A172 (cell line): ENCODE measurements at regions not wholly inside any gene's neighbourhood (a gene's known extent, or its start where the extent isn't known, plus 50 kb on each side); places are given as distances from the start of the nearest gene placed in this dataset.
"Not testable (repeated sequence)": the region's sequence is repeated elsewhere in the genome, so short reads cannot be mapped to it uniquely, and the experiment has no call there.

ENCODE experiments used
- DNase-seq: peaks from one replicate; pipeline ENCODE4 v3.0.0-alpha.2; 2015; ENCODE audit warnings: low spot score

DNA sequence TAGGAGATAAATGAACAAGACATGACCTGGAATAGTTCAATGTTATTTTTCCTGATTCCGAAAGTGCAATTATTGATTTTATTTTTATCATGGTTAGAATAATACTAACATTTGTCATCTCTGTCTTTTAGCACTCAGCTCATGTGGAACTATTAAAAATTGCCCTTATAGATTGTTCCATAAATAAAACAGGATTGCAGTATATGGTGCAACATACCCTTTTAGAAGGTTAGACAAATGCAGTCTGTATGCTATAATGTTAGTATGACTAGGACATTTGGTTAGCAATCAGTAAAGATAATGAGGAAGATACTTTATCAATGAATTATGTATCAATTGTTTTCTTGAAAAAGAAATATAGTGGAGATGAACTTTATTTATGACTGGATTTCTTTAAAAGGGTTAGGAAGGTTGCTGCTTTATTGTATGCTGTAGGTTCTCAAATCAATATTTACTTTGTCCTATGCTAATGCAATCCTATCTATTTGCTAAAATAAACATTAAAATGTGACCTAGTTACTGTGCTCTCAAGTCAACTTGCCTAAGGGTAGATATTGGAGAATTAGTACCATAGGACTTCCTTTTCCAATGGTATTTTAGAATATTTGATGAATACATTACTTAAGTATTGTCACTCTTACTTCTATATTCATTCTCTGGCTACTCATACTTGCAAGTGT is 348.9 kb upstream of the ISL1 start:
- no peak for DNase-seq

DNA sequence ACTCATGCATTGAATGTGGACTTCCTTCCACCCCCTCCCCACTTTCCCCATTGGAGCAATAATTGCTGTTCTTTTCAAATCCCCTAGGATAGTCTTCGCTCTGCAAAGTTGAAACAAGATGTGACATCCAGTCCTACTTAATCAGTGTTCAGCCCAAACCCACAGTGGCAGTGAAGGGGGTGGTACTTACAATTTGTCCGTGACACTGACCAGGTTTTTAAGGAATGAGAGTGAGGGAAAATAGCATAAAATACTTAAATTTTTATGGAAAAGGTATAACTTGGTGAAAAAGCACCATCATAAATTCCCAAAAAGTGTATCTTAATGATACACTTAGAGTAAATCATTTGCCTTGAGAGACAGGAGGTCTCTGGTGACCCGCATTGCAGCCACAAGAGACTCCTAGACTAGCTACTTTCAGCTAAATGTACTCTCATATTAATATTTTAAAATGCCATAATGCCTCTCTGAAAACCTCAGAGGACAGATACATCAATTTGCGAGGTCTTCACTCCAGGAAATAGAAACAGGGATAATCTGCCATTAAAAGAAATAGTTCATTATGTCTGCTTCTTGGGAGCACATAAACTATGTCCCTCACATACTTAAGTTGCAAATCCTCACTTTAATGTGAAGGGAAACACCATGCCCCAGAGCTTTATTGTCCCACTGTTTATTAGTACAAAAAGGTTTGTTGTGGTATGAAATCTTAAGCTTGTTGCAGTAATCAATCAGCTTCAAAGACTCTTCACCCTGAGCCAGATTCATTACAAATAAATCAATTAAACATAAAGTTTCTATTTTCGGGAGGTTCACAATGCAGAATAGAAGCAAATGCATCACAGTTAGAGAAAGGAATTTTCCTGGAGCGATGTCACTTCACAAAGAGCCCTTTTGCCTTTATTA is 343.6 kb upstream of the ISL1 start:
- no peak for DNase-seq

DNA sequence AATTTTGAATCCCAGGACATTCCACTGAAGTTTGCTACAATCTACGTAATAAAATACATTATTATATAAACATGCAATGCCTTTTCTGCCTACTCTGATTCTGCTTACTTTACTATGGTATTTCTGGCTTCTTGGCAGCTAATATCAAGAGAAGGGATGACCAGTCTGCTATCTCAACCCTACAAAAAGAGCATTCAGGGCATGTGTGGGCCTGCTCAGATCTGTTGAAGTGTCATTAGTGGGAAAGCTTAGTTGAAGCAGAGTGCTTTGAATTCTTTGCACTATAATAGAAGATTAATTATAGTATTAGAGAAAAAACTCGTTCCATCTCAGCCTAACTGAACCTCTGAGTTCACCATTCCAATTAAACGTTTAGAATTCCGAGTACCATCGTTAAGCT is 339.5 kb upstream of the ISL1 start:
- no peak for DNase-seq

DNA sequence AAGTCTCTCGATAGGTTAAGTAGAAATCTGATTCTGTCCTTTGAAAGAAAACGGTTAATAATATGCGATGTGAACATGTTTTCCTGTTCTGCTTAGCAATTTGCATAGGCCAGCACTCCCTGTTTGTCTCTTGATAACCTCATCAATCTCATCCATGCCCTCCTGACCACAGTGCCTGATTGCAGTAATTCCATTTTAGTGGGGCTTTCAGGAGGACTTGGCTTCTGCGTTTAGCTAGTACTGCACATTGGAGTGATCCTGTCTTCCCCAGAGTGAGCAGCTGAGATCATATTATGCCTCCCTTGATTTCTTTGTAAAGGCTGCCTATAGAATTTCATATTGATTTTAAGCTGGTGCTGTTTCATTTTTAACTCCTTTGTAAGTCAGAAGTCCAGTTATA is 335.9 kb upstream of the ISL1 start:
- DNase-seq = no peak

DNA sequence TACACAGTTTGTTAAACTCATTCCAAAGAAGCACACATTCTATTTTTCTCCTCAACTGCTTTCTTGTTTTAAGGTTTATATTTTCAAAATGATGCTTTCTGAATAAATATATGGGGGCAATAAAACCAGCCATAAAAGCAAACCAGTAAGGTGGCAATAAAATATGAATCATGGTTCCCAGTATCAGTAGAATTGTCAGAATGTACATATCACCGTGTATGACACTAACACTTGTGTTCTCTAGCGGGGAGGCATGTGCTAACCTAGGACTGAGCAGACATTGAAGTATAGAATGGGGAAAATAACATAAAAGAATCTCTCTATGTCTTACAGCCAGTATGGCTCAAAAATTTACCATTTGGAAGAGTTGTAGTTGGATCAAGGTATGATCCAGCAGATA is 329.9 kb upstream of the ISL1 start:
- no peak for DNase-seq

DNA sequence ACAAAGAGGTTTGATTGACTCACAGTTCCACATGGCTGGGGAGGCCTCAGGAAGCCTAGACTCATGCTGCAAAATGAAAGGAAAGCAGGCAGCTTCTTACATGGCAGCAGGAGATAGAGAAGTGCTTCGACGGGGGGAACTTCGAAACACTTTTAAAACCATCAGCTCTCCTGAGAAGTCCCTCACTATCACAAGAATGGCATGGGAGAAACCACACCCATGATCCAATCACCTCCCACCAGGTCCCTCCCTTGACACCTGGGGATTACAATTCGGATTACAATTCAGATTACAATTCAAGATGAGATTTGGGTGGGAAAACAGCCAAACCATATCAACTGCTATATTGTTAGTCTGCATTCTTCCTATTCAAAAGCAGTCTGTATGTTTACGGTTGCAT is 322.3 kb upstream of the ISL1 start:
- no peak for DNase-seq

DNA sequence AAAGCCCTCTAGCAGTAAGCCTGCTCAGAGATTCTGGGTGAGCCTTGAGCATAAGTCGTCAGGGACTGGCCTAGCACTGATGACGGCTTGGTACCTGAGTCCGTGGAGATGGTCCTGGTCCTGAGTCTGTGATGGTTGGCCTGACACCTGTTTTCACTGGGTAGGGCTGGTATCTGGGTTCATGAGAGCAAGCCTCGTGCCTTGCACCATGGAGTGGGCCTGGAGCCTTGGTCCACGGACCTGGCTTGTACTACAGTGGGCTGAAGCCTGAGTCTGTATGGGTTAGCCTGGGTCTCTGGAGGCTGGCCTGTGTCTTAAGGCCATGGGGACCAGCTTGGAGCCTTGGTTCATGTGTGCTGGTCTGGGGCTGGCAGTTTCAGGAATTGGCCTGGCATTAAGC is 310.3 kb upstream of the ISL1 start:
- no peak for DNase-seq

DNA sequence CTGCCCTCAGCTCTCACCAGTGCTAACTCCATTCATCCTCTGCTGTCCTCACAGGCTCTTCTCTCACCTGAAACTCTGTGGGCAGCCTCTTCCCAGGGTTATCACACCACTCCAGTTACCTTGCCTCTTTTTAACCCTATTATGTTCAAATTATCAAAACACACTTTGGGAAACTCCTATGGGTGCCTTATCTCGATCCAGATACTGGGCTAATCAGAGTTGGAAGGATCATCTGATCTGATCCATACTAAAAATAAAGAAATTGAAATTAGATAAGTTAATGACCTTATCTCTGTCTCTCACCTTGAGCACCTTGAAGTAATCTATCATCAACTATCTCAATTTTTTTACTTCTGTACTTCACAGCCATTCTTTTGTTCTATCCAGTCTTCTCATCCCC is 300.5 kb upstream of the ISL1 start:
- DNase-seq = no peak

DNA sequence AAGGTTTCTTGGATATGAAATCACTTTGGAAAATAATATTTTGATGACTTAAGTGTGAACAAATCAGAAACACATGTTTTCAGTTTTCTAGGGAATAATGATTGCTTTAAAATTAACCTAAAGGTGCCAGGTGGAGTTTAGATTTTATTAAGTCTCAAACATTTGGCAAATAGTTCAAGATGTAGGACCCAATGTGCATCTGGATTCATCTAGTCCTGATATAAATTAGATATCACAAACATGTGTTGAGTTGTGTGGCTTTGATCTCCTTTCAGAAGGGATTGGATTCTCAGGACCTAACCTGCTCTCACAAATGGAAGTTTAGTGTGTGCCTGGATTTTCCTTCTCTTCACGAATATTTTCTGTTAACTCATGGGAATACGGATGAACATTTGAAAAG is 291.4 kb upstream of the ISL1 start:
- no peak for DNase-seq

DNA sequence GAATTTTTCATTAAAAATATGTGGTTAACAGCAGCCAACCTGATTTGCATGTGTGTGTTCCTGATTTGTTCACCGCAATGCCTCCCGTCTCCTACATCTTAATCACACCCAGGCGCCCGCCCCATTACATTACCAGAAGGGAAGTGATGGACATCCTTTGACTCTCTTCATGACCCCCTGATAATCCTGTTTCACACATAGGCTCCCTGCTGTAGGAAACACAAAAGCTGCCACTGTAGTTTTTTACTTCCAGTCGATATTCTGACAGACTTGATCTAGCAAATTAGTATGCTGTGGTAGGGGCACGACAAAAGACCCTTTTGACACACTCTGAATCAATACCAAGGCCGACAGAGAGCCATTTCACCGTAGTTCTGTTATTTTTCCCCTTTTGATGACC is 287.8 kb upstream of the ISL1 start:
- DNase-seq = no peak

DNA sequence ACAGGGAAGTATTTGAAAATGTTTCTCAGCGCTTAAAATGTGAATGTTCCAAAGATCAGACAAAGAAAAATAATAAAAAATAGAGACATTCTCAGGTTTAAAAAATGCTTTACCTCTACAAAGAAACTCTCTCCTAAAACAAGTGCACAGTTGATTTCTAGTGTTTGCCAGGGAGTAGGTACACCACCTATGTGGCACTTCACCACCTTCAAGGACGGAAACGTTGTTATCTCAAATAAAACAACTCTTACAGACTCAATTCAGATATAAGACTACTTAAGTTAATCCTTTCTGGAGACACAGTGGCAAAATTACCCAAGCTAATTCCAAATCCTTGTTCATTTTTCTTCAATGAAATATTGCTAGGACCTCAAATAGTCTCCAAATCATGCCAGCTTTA is 286.4 kb upstream of the ISL1 start:
- DNase-seq = no peak

DNA sequence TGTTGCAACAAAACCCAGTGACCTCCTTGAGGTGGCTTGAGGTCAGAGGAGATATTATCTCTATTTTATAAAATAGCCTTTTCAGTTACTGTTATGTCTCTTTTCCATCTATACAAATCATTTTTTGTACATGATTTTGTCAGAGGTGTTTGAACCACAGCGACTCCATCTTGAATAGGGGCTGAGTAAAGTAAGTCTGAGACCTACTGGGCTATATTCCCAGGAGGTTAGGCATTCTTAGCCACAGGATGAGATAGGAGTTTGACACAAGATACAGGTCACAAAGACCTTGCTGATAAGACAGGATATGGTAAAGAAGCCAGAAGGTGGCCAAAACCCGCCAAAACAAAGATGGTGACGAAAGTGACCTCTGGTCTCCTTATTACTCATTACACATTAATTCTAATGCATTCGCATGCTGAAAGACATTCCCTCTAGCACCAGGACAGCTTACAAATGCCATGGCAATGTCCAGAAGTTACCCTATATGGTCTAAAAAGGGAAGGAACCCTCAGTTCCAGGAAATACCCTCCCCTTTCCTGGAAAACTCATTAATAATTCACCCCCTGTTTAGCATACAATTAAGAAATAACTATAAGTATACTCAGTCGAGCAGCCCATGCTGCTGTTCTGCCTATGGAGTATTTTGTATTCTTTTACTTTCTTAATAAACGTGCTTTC is 283.9 kb upstream of the ISL1 start:
- DNase-seq = no peak

DNA sequence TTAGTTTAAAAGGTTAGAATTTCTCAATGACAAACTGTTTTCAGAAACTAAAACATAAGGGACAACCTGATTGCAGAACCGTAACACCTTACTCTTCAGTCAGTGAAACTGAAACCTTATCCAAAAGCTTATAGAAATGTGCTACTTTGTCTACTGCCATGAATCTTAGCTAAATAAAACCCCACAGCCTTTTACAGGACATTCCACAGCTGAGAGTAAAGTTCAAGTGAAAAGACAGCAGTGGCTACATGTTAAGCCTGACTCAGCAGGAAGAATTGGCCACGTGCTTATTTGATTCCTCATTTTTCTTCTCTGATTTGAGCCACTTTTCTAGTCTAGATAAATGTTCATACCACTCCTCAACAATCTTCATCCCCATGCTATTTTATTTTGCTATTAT is 278.7 kb upstream of the ISL1 start:
- DNase-seq = no peak

DNA sequence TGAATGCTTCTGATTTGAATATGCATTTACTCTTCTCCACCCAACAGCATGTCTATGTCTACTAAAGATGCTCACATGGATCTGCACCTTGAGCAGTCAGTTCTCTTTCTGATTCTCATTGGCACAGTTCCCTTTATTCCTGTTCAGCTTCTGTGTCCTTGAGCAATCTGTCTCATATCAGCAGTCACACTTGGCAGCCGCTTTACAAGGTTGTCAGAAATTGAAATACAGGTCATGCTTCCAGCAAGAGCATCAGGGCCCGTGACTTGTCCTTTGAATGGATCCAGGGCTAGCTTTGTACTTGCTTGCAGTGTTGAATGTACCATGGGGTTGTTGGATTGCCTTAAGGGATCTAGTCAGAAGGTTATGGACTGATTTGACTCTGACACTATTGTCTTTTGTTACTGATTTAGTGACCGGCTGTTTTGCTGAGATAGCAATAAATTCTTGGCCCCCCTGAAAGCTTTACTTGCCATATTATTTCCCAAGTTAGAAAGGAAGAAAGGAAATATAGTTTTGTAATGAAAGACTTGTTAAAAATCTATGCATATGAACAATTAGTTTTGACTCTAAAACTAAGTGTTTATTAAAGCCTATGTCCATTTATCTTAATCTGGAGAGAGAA is 273.4 kb upstream of the ISL1 start:
- no peak for DNase-seq

DNA sequence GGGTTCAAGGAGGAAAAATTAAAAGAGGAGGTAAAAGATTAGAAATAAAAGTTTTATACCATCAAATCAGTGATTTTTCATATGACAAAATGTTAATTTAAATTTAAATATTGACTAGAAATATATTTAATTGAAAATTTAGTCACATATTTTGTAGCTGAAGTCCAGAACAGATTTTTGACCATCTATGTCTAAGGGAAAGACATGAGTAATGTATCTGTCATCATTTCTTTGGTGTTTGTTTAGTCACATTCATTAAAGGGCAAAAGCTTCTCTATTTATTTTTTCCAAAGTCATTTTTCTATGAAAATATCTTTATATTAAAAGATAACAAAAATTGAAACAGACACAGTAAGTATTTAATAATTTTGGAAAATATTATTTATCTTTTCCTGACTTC is 252.0 kb upstream of the ISL1 start:
- DNase-seq = no peak

DNA sequence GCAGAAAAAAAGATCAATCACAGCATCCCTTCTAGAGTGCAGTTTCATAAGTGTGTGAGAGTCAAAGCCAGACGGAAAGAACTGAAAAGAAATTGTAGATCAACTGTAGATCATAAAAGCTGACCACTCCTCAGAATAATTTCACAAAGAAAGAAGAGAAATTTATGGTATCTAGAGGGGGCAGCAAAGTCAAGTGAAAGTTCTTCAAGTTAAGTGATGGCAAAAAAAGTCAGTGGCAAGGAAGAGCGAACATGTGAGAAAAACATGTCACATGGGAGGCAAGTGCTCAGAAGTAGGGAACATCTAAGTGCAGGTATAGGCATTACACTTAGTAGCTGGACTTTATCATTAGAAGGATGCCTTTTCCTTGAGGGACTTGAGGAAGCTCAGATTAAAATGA is 245.1 kb upstream of the ISL1 start:
- no peak for DNase-seq

DNA sequence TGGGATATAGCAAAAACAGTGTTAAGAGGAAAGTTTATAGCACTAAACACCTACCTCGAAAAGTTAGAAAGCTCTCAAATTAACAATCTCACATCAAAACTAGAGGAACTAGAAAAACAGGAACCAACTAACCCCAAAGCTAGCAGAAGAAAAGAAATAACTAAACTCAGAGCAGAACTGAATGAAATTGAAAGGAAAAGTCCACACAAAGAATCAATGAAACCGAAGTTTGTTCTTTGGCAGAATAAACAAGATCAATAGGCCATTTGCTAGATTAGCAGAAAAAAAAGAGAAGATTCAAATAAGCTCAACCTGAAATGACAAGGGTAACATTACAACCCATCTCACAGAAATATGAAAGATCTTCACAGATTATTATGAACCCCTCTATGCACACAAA is 234.8 kb upstream of the ISL1 start:
- no peak for DNase-seq

DNA sequence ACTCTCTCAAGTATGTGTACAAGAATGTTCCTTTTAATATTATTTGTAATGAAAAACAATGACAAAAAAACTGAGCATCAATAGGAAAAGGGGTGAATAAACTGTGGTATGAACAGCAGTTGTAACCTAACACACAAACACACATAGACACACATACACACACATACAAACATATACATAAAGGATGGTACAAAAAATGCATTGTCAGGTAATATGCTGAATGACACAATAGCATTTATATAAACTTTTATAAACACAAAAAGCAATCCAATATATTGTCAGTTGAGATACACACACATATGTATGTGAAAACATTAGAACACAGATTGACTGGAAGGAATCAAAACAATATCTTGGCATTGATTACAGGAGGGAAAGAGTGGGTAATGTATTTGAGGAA is 227.0 kb upstream of the ISL1 start:
- no peak for DNase-seq

DNA sequence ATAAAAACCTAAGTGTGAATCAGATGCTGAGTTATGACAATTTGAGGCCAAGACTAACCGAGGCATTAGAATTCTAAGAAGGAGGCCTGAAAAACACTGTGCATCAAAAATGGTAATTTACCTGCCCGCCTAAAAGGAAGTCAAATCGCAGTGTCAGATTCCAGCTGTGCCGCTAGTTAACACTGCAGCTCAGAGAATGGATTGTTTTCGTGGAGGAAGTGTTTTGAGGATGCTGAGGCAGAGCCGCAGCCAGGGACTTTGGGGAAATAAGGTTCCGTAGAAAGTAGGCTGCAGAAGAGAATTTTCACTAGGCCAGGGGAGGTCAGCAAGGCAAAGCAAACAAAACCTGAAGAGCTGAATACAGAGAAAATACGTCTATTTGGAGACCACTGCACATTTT is 226.4 kb upstream of the ISL1 start:
- no peak for DNase-seq

DNA sequence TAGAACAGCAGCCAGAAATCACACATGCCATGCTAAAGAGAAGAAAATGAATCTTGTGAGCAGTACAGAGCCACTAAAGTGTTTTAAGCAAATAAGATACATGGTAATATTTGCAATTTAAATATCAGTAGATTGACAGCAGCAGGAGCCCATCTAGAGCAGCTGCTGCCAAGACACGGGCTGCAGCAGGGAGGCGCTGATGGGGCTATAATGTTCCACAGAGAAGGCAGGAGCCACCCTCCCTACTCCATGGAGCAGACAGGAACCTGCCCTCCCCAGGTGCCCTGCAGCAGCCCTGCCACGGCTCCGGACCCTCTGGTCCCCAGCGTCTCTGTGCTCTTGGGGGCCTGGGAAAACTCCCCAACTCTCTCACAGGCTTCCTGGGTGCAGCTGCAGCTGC is 224.1 kb upstream of the ISL1 start:
- DNase-seq = no peak

DNA sequence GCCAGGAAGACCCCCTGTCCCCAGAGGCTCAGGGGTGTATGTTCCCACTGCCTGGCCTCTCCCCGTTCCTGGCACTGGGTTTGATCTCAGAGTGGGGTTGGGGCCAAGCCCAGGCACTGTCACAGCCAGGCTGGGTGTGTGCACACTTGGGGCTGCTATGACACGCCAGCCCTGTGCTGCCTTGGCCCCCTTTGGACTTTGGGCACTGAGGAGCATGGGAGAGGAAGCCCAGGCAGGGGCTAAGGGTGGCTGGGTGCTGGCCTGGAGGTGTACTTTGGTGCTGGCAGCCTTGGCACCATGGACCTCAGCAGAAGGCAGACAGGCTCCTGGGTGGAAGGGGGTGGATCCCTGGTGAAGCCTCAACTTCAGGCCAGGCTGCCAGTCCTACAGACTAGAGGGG is 223.6 kb upstream of the ISL1 start:
- DNase-seq = no peak

DNA sequence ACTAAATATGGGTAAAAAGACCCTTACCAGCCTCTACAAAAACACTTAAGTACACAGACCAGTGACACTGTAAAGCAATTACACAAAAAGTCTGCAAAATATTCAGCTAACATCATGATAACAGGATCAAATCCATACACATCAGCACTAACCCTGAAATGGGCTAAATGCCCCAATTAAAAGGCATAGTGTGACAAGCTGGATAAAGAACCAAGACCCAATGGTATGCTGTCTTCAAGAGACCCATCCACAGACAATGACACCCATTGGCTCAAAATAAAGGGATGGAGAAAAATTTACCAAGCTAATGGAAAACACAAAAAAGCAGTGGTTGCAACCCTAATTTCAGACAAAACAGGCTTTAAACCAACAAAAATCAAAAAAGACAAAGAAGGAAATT is 221.0 kb upstream of the ISL1 start:
- DNase-seq = no peak

DNA sequence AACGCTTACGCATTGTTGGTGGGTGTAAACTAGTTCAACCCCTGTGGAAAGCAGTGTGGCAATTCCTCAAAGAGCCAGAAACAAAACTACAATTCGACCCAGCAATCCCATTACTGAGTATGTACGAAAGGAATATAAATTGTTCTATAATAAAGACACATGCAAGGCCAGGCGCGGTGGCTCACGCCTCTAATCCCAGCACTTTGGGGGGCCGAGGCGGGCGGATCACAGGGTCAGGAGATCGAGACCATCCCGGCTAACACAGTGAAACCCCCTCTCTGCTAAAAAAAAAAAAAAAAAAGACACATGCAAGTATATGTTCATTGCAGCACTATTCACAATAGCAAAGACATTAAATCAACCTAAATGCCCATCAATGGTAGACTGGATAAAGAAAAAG is 217.6 kb upstream of the ISL1 start:
- not testable (repeated sequence) for DNase-seq
